ENCODE measurements at regions not wholly inside any gene's neighbourhood (a gene's known extent, or its start where the extent isn't known, plus 50 kb on each side); places are given as distances from the start of the nearest gene placed in this dataset.

- no peak overlapping the region for H3K4me3 ChIP-seq (ENCODE audit: low read length)
- no peak overlapping the region for H3K27ac ChIP-seq (ENCODE audit: low read length)
- no peaks in the 10 kb centered on the region for H3K27me3 ChIP-seq (ENCODE audit: control insufficient read depth, insufficient read depth, low read length)
- H3K36me3 ChIP-seq (ENCODE audit: control insufficient read depth, insufficient read depth, low read length) = no peaks in the 10 kb centered on the region
- Mint-ChIP-seq H3K4me3 (no peak overlapping the region), H3K27ac (no peak overlapping the region), H3K9me3 (peaks cover 3% of the 10 kb centered on the region in 2 donors), H3K27me3 (ENCODE audit: low read depth in 2 of 2) (peaks cover 0 to 3% of the 10 kb centered on the region in 2 donors), H3K36me3 (no peaks in the 10 kb centered on the region), H3K4me1 (no peaks in the 10 kb centered on the region)
- ATAC-seq (no peak), DNase-seq (no peak)
- no peaks in the 10 kb centered on the region for H3K4me1 ChIP-seq (ENCODE audit: control insufficient read depth, insufficient read depth, low read length)
- H3K9me3 ChIP-seq (ENCODE audit: control insufficient read depth, insufficient read depth, low read length) = no peaks in the 10 kb centered on the region
- TF ChIP-seq CTCF (IDR thresholded peaks at IDR 0.05) = no peak
- intact Hi-C loops (cut with micrococcal nuclease) = no loop called here
- WGBS (ENCODE audit: insufficient coverage) = 83% methylated on average over 2 of the region's 2 CpGs
These were observed 151.9 kb upstream of the COL21A1 start for GRCh38 chr6:56399250-56399671.

- intact Hi-C loops (cut with micrococcal nuclease) = no loop called here
- Mint-ChIP-seq H3K27me3 (ENCODE audit: low read depth in 2 of 2) (no peaks in the 10 kb centered on the region), H3K27ac (no peak overlapping the region), H3K4me3 (no peak overlapping the region), H3K36me3 (no peaks in the 10 kb centered on the region), H3K4me1 (no peaks in the 10 kb centered on the region), H3K9me3 (peaks cover 0 to 2% of the 10 kb centered on the region in 2 donors)
- Histone ChIP-seq H3K4me1 (ENCODE audit: control insufficient read depth, insufficient read depth, low read length) (no peaks in the 10 kb centered on the region), H3K27me3 (ENCODE audit: control insufficient read depth, insufficient read depth, low read length) (no peaks in the 10 kb centered on the region), H3K9me3 (ENCODE audit: control insufficient read depth, insufficient read depth, low read length) (no peaks in the 10 kb centered on the region), H3K4me3 (ENCODE audit: low read length) (no peak overlapping the region), H3K36me3 (ENCODE audit: control insufficient read depth, insufficient read depth, low read length) (no peaks in the 10 kb centered on the region), H3K27ac (ENCODE audit: low read length) (no peak overlapping the region)
- ATAC-seq = no peak
- 100% methylated on average over 1 of the region's 2 CpGs for WGBS (ENCODE audit: insufficient coverage)
- no peak for DNase-seq
- no peak for TF ChIP-seq CTCF (IDR thresholded peaks at IDR 0.05)
These were observed 149.1 kb upstream of the COL21A1 start for GRCh38 chr6:56396435-56396834.

- WGBS (ENCODE audit: insufficient coverage) = 76% methylated on average over 13 of the region's 13 CpGs
- Mint-ChIP-seq H3K27me3 (ENCODE audit: low read depth in 2 of 2) (no peaks in the 10 kb centered on the region), H3K9me3 (peaks cover 0 to 7% of the 10 kb centered on the region in 2 donors), H3K4me1 (no peaks in the 10 kb centered on the region), H3K4me3 (no peak overlapping the region), H3K27ac (no peak overlapping the region), H3K36me3 (no peaks in the 10 kb centered on the region)
- Histone ChIP-seq H3K9me3 (ENCODE audit: control insufficient read depth, insufficient read depth, low read length) (no peaks in the 10 kb centered on the region), H3K27ac (ENCODE audit: low read length) (no peak overlapping the region), H3K27me3 (ENCODE audit: control insufficient read depth, insufficient read depth, low read length) (no peaks in the 10 kb centered on the region), H3K36me3 (ENCODE audit: control insufficient read depth, insufficient read depth, low read length) (no peaks in the 10 kb centered on the region), H3K4me3 (ENCODE audit: low read length) (no peak overlapping the region), H3K4me1 (ENCODE audit: control insufficient read depth, insufficient read depth, low read length) (no peaks in the 10 kb centered on the region)
- TF ChIP-seq CTCF (IDR thresholded peaks at IDR 0.05) = no peak
- DNase-seq (no peak), ATAC-seq (no peak)
- intact Hi-C loops (cut with micrococcal nuclease) = no loop called here
These were observed 146.5 kb upstream of the COL21A1 start for GRCh38 chr6:56393615-56394612.

- H3K4me3 Mint-ChIP-seq = no peak overlapping the region
- no peaks in the 10 kb centered on the region for H3K36me3 ChIP-seq (ENCODE audit: control insufficient read depth, insufficient read depth, low read length)
- H3K9me3 Mint-ChIP-seq = peaks cover 0 to 8% of the 10 kb centered on the region in 2 donors
- H3K36me3 Mint-ChIP-seq = no peaks in the 10 kb centered on the region
- H3K4me3 ChIP-seq (ENCODE audit: low read length) = no peak overlapping the region
- H3K27me3 ChIP-seq (ENCODE audit: control insufficient read depth, insufficient read depth, low read length) = no peaks in the 10 kb centered on the region
- H3K27ac ChIP-seq (ENCODE audit: low read length) = no peak overlapping the region
- no peak overlapping the region for H3K27ac Mint-ChIP-seq
- H3K4me1 ChIP-seq (ENCODE audit: control insufficient read depth, insufficient read depth, low read length) = no peaks in the 10 kb centered on the region
- intact Hi-C loops (cut with micrococcal nuclease) = no loop called here
- no peaks in the 10 kb centered on the region for H3K9me3 ChIP-seq (ENCODE audit: control insufficient read depth, insufficient read depth, low read length)
- ATAC-seq (no peak), DNase-seq (no peak)
- H3K27me3 Mint-ChIP-seq (ENCODE audit: low read depth in 2 of 2) = no peaks in the 10 kb centered on the region
- TF ChIP-seq CTCF (IDR thresholded peaks at IDR 0.05) = no peak
- no peaks in the 10 kb centered on the region for H3K4me1 Mint-ChIP-seq
These were observed 141.0 kb upstream of the COL21A1 start for GRCh38 chr6:56388415-56388755.
